HUDEP-2 (cell line): ENCODE measurements at regions not wholly inside any gene's neighbourhood (a gene's known extent, or its start where the extent isn't known, plus 50 kb on each side); places are given as distances from the start of the nearest gene placed in this dataset.

Experiments
- DNase-seq, 76 experiments: peaks; one replicate each; lab custom pipeline; 2025; ENCODE audit not compliant: unreplicated experiment in 76 of 76; lab: John Stamatoyannopoulos, UW

- DNase-seq = no peak
These were observed 91.3 kb upstream of the FAM171A1 start for GRCh38 chr10:15462253-15462897.

GRCh38 chr10:15461353-15462108 lies 90.4 kb upstream of the FAM171A1 start:
- peak in 14 of 76 experiments; percentile 1 to 41 (median 18) for DNase-seq

DNA sequence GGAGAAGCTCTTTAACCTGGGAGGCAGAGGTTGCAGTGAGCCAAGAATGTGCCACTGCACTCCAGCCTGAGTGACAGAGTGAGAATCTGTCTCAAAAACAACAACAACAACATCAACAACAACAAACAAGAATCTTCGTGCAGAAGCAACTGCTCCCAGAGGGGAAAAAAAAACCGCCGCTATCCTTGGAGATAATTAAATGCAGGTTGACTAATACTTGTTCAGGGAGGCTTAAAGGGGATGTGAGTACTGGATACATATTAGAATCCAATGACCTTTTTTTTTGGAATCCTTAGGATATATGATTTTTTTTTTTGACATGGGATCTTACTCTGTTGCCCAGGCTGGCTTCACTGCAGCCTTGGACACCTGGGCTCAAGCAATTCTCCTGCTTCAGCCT lies 89.6 kb upstream of the FAM171A1 start:
- DNase-seq = no peak

GRCh38 chr10:15459218-15459617 lies 88.1 kb upstream of the FAM171A1 start:
- DNase-seq = no peak

DNA sequence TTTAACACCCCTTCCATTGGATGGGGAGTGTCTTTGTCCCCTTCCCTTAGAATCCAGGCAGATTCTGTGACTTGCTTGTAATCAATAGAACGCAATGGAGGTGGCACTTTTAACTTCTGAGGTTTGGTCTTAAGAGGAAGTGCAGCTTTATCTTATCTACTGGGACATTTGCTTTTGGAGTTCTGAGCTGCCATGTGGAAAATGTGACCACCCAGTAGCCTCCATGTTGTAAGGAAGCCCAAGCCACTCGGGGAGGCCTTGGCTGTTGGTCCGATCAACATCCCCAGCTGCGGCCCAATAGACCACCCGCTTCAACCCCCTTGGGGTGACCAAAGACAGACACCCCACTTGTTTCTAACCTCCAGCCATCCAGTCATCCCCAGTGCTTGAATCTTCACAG lies 86.3 kb upstream of the FAM171A1 start:
- DNase-seq = peak in 4 of 76 experiments; percentile 2 to 7 (median 6)

GRCh38 chr10:15455456-15455855 lies 84.4 kb upstream of the FAM171A1 start:
- DNase-seq = peak in 23 of 76 experiments; percentile 10 to 69 (median 27)

GRCh38 chr10:15453926-15454325 lies 82.8 kb upstream of the FAM171A1 start:
- no peak for DNase-seq

DNA sequence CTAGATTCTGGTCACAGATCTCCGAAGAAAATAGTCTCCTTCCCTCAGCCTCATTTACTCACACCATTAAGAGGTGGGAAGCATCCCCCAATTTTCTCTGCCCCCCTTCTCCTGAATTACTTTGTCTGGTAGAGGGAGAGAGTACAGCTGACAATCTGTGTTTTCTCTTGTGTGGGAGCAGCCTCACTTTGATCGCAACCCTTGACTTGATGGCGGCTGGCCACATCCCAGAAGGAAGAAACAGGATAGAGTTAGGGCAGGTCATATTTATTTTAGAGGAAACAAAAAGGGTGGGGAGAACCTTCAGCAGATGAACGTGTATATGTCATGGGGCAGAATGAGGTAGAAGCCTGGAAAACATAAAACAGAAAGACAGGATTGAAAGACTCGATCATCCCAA lies 82.4 kb upstream of the FAM171A1 start:
- DNase-seq = no peak

GRCh38 chr10:15452545-15452944 lies 81.5 kb upstream of the FAM171A1 start:
- no peak for DNase-seq

GRCh38 chr10:15451137-15452094 lies 80.3 kb upstream of the FAM171A1 start:
- peak in 68 of 76 experiments; percentile 6 to 92 (median 56) for DNase-seq

DNA sequence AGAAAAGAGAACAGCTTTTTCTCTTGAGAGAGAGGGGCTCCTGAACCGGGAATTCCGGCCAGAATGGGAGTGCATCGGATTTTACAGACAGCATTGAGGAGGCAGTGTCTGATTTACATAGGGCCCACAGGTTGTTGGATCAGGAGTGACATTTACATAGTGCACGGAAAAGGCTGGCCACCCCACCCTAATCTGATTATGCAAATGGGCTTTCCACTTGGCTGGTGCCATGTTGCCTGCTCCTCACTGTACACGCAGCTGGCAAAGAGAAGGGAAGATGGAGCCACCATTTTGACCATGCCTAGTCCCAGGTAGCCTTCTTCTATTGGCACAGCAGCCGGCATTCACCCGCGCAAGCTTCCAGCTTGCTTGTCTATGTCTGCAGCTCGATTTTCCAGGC lies 77.5 kb upstream of the FAM171A1 start:
- no peak for DNase-seq

- DNase-seq = no peak
These were observed 73.9 kb upstream of the FAM171A1 start for GRCh38 chr10:15445006-15445390.

DNA sequence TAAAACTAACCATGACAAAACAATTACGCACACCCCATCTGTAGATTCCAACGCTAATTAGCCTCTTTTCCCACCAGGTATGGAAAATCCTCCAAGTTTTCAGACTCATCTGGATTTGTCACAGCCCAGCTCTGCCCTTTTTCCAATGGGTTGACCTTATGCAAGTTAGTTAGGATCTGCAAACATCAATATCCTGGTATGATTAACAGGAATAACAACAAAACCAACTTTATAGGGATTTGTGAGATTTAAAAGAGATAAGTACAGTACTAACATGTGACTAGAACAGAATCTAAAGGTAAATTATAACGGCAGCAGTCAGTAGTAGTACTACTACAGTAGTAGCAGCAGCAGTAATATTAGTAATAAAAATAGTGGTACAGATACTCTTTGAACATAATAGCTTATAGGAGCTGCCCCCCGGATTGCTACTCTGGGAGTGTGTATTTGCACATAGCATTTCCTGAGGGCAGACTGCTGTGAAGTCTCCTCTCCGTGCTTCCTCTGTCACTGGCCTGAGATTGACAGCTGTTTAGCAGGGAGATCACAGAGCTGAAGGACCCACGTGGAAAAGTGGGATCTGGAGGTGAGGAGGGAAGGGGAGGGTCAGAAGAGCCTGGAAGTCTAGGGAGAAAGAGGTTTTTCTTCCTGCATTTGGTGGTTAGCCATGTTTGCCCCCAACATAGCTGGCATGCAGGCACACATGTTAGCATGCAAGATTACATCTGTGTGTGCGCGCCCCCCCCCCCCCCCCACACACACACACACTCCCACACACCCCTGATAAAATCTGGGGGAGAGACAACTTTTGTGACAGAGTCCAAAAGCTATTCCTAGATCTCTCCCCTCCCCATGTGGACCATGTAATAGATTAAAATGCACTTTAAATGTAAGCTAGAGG lies 73.3 kb upstream of the FAM171A1 start:
- DNase-seq = no peak

DNA sequence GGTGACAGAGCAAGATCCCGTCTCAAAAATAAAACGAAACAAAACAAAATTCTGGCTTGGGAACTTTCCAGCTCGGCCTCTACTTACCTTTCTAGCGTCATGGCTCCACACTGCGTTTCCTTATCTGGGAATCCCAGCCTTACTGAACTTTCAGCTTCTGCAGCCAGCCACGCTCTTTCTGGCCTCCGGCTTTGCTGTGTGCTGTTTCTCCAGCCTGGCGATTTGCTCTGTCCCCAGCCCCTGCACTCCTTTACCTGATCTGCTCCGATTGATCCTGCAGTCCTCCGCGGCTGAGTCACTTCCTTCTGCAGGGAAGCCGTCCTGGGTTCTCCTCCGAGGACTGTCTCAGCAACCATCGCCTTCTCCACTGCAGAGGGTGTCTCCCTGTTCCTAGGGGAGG lies 71.0 kb upstream of the FAM171A1 start:
- DNase-seq = no peak

- DNase-seq = no peak
These were observed 69.2 kb upstream of the FAM171A1 start for GRCh38 chr10:15440204-15440711.

DNA sequence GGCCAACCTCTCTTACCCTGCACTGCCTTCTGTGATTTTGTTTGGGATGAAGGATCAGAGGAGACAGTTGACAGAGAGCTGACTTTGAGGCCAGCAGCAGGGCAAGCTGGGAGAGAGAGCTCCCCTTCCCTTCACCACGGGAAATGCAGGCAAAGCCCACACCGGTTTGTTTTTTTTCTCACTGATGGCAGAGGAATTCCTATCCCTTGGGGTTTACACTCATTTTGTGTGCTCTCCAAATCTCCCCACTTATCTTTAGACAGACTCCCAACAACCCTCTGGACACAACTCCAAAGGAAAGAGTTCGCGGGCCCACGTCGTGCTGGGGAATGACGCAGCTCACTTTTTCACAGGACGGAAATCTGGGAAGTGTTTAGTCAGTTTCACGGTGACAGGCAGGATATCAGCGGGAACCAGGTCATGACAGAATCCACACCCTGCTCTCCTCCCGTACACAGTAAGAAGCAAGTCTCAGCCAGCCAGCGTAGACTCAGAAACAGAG lies 68.3 kb upstream of the FAM171A1 start:
- no peak for DNase-seq

- no peak for DNase-seq
These were observed 65.6 kb upstream of the FAM171A1 start for GRCh38 chr10:15436696-15437095.

- DNase-seq = peak in 34 of 76 experiments; percentile 5 to 74 (median 42)
These were observed 62.9 kb upstream of the FAM171A1 start for GRCh38 chr10:15433850-15434537.

GRCh38 chr10:15432266-15432665 lies 61.2 kb upstream of the FAM171A1 start:
- no peak for DNase-seq
